Inflammatory macrophage (primary cell): ENCODE measurements at regions not wholly inside any gene's neighbourhood (a gene's known extent, or its start where the extent isn't known, plus 50 kb on each side); places are given as distances from the start of the nearest gene placed in this dataset.
"Not testable (repeated sequence)": the region's sequence is repeated elsewhere in the genome, so short reads cannot be mapped to it uniquely, and the experiment has no call there.

Experiments
- DNase-seq, 2 donors: peaks; one replicate each; pipeline ENCODE4 v3.0.0-alpha.2; 2020 to 2022

DNA sequence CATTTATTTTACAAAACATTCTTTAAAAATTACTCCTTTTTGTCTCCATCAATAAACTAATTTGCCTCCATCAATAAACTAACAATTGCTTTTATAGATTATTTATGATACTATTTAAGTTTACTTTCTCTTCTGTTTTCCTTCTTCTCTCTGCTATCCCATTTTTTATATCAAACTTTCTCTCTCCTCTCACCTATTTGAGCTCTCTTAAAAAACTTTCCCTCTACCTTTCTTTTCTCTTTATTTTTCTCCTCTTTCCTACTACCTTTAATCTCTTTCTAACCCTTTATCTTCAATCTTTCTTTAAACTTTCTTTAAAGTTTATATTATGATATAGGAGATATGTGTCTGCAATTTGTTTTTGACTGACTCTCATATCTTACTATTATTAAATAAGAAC, 566.4 kb downstream of the DACH1 start:
- no peak for DNase-seq

DNA sequence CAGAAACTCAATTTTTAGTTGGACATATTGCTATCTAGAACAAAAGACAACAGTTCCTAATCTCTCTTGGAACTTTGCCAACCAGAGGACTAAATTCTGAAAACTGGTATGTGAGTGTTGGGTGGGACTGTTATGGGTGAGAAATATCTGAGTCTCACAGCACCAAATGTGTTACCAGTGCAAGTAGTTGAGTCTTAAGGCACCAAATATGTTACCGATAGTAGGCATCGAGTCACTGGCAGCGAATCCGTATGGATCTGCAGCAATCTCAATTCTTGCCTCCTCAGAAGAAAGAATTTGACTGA, 575.2 kb downstream of the DACH1 start:
- no peak for DNase-seq

DNA sequence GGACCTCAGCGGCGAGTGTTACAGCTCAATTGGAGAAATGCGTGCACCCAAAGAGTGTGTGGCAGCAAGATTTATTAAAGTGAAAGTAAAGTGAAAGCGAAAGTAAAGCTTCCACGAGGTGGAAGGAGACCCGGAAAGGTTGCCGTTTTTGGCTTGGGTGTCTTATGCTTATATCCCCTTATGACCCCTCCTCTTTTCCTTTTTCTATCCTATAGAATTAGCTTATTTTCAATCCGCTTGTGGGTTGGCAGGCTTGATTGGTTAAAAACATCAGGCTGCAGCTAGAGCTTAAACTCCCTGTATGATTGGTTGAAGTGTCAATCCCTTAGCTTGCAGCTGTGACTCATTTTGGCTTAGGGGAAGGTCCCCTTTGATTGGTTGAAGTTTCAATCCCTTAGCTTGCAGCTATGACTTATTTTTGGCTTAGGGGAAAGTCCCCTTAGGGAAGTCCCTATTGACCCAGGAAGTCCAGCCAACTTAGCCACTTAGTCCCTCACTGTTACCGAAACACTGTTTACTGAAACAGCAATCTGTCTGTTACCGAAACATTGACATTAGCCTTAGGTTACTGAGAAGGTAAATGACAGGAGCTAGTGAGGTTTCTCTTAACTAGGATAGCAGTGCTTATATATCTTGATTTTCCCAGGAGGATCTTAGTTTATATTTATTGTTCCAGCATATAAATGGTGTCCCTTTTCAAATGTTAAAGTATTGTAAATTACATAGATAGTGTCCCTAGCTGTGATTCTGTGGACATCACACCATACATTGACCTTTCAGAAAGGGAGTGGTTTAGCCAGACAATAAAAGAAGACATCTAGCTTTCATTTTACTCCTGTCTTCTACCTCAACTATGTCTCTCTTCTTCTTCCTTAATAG, 575.8 kb downstream of the DACH1 start:
- peak; percentile 90 to 92 for DNase-seq

DNA sequence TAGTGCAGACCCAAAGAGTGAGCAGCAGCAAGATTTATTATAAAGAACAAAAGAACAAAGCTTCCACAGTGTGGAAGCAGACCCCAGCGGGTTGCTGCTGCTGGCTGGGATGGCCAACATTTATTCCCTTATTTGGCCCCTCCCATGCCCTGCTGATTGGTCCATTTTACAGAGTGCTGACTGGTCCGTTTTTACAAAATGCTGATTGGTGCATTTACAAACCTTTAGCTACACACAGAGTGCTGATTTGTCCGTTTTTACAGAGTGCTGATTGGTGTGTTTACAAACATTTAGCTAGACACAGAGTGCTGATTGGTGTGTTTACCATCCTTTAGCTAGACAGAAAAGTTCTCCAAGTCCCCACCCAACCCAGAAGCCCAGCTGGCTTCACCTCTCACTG, 577.0 kb downstream of the DACH1 start:
- not testable (repeated sequence) for DNase-seq

DNA sequence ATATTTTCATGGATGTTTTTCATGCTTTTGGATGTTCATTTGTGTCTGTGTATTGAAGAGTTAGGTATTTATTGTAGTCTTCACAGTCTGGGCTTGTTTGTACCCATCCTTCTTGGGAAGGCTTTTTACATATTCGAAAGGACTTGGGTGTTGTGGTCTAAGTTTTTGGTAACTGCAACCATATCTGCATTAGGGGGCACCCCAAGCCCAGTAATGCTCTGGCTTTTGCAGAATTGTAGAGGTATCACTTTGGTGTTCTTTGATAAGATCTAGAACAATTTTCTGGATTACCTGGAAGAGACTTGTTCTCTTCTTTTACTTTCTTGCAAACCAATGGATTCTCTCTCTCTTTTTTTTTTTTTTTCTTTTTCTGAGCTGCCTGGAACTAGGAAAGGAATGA, 581.3 kb downstream of the DACH1 start:
- no peak for DNase-seq

DNA sequence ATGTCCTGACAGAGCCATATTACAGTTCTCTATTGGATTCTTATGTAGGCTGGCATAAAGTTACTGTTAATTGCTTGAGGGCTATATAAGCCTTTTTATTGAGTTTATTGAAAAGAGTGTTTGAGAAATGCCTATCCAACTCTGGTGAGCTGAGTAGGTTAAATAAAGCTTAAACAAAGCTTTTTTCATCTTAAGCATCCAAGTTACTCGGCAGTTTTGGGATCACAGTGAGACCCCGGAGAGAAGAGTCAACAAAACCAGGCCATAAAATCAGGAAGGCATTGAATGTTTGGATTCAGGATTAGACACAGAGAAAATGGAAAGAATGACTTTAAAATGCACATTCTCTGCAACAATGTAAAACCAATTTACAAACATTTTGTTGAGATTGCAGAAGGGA, 588.5 kb downstream of the DACH1 start:
- DNase-seq = no peak

DNA sequence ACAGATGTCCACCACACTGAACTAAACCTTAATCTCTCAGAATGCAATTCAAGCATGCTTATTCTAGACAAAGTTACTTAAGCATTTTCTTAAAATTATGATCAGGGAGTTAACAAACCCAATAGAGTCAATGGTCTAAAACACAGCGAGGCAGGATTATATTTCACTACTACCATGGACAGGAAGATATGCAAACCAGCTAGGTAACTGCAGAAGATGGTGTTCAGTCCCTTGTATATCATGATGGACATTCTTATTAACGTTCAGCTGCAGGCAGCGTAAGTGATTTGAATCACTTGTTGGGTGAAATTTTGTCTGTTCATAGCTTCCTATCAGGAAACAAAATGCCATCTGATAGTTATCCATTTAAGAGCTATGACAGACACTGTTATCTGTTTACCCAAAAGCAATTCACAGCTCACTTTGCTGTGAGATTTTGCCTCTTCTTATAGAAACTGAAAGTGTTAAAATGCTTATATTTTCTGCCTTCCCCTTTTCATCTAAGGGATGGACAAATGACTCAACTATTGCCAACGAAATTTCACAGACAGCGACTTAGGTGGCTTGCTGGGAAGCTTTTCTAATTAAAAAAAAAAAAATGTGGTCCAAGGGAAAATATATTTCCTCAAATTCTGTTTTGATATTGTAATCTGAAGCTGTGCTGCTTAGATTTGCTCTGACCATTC, 591.9 kb downstream of the DACH1 start:
- peak; percentile 39 to 43 for DNase-seq

DNA sequence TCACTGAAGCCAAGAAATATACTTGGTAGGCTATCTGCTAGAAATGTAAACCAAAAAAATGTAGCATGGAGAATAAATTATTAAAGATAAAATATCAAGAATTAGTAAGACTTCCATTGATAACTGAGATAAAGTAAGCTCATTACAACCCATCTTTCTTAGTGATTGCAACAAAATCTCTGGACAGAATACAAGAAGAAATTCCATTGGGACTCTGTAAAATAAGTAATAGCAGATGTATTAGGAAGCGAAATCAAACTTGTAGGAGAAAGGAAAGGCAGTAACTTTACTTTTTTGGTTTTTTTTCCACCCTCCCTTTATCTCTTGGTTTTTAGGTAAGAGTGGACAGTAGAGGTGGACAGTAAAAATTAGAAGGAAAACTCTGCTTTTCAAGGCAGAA, 605.7 kb downstream of the DACH1 start:
- no peak for DNase-seq

DNA sequence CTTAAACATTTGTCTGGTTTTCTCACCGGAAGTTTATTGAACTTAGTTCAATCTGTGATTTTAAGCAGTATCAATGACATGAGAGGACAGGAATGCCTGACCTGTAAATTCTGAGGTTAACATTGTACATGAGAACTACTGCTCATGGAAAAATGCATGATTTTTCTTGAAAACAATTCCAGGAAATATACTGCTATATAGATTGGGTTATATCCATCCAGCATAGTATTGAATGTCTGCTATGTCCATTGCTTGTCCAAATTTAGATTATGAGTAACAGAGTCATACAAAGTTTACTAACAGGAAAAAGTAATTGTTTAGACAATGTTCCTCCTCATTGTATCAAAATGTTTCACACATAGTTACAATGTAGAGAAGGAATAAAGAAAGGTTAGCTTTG, 606.8 kb downstream of the DACH1 start:
- DNase-seq = no peak

DNA sequence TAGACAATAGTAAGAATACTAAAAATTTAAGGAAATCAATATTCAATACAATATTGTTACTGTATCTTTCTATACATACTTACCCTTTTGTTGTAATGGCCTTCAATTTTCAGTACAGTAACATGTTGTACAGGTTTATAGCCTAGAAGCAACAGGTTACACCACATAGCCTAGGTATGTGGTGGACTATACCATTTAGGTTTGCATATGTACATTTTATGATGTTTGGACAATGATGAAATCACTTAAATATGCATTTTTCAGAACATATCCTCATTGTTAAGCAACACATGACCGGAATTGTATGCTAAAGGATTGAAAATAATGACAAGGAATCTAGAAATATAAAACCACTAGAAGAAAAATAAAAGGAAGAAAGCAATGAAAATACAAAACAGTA, 611.4 kb downstream of the DACH1 start:
- DNase-seq = no peak

DNA sequence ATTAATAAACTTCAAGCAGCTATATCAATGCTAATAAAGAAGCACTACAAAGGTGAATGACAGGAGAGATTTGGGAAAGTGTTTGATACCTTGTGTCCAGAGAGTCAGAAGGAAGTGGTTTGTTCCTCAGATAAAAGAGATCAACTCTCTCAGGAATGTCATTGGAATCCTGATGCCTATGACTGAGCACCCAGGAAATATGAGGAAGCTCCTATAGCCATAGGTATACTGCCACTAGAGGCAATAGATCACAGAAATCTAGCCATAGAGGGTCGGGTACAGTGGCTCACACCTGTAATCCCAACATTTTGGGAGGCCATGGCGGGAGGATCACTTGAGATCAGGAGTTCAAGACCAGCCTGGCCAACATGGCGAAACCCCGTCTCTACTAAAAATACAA, 612.6 kb downstream of the DACH1 start:
- no peak for DNase-seq

DNA sequence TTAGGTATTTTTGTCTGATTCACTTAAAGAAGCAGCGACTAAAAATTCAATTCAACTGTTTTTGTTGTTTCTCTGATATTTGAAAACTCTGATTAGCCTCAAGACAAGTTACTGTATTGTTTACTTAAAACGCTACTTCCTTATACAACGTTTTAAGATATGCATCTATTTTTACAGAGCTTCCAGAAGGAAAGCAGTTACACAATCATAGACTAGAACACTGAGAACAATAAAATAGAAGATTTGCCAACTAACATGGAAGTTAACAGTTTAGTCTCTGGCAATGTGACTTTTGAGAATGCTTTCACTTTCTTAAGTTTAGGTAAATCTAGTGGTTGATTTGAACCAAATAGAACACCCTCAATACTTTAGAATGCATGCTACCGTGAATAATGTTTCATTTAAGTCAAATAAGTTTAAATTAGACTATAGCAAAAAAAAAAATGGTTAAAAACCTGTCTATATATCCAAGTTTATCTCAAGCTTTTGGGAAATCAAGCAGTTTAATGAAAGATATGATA, 614.8 kb downstream of the DACH1 start:
- peak in 1 of 2 donors; percentile 61 for DNase-seq

DNA sequence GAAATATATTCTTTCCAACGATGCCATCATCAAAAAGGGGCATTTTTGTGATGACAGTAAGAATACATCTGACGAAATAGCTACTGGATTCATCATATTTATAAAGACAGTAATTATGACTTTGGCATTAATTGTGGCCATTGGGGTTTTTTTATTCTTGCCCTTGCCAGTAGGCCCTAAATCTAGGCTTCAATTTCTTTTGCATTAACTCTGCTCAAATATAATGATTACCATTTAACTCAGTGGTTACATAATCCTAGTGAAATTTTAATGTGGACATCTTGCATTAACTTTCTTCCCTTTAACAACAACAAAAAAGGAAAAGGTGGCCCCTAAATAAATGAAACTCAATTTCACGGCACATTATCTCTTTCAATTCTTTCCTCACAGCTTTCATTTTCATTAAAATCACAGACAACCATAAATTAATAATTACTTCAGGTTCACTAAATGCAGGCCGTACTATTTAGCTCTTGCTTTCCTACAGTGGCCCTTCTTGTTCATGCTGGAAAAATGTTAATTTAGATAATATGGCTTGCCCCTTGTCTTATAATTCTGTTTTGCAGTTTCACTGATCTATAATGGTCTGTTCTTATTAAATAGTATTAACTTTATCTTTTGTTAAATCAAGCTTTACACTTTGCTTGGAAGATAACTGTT, 615.6 kb downstream of the DACH1 start:
- no peak for DNase-seq

DNA sequence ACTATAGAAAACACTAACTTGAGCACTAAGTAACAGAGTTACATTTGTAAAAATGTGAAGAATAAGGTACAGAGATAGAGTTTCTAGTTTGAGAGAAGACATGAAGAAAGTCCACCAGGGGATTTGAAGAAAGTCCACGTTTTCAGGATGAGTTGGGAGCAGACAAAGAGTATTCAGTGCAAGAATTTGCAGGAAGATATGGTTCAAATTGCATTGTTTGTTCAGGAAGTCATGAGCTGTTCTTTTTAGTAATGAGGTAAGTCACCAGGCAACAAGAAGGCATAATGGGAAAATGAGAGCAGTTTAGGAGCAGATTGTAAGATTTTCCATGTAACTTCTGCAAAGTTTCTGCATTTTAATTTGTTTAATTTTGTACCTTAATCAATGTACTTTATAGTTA, 618.0 kb downstream of the DACH1 start:
- no peak for DNase-seq

DNA sequence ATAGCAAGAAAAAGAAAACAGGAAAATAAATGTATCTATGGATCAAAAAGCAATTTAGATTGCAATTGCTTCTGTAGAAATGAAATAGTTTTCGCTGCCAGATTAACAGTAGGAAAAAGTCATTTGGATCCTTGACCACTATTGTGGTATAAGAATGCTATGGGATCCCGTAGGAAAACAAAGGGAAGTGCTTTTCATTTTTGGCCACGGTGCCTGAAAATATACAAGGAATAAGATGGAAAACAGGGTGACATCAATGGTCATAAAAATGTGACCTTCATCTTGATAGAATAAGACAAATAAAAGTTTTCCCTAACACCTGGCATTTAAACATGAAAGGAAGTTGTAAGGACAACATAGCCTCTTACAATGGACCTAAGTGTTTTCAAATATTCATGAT, 622.8 kb downstream of the DACH1 start:
- no peak for DNase-seq

DNA sequence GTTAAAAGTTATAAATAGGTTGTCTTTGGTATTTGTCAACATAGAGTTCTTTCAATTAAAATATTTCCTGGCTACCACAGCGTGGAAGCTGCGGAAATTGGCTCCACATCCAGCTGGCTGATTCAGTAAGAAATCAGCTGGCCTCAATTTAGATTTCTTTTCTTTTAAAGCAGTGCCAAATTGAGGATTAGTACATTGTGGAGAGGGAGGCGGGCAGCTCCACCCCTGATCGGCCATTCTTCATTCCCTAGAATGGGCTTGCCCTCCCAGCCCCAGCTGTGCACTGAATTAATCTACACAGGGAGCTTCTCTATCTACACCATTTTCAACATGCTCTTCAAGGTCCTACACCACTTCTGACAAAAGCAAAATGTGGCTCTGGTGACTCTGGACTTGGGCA, 624.8 kb downstream of the DACH1 start:
- DNase-seq = no peak

DNA sequence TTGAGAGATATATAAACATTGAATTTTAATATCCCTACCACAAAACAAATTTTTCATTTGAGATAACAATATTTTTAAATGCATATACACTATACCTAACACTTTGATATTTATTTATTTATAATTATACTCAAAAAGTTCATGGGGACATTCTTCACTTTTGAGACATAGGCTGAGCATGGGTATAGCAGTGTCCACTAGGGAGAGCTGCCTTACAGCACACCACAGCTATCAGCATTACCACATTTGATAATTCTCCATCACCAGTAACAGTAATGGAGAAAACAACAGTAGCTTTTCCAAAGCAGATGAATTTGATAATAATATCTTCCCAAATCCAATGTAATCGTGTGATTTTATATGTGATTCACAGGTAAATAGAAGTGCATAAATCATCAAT, 626.1 kb downstream of the DACH1 start:
- peak in 1 of 2 donors; percentile 2 for DNase-seq

DNA sequence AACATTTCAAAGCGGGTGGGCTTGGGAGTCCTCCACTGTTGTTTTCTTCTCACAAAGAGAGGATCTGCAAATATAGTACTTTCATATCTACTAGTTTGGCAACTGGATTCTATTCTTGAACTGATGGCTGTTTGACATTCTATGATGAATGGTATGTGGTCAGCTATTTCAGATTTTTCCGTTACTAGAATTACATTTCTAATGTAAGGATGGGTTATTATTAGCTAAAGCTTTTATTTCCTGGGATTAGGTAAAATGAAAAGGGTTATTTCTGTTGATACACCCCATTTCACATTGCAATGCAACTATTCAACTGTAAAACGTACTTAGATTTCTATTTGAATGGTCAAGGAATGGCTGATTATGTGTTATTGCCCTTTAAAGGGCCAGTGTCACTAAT, 629.7 kb downstream of the DACH1 start:
- no peak for DNase-seq

DNA sequence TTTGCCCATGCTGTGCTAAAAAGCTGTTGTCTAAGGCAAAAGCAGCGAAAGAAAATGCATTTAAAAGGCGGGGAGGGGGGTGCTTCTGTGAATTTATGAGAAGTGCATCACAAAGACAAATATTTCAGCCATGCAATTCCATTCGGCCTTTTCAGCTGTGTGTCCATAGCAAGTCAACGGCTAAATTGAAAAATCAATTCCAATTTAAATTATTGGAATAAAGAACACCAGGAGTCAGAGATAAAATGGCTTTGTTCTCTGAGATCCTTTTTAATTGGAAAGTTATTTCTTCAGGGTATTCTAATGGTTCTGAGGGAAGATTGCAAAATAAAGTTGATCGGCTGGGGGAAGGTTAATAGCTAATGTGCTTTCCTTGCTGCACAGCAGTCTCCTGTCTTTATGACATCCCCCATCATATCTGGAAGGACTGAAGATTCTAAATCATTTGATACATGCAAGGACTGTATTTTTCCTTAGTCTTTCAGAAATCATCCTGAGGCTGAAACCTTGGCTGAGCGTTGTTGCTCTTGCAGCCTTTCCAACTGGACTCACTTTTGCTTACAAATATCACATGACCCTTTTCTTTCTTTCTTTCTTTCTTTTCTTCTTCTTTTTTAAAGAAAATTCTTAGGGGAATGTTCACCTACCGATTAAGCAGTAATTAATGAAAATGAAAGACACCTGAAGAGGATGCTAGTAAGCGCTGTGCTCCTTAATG, 647.1 kb downstream of the DACH1 start:
- no peak for DNase-seq

DNA sequence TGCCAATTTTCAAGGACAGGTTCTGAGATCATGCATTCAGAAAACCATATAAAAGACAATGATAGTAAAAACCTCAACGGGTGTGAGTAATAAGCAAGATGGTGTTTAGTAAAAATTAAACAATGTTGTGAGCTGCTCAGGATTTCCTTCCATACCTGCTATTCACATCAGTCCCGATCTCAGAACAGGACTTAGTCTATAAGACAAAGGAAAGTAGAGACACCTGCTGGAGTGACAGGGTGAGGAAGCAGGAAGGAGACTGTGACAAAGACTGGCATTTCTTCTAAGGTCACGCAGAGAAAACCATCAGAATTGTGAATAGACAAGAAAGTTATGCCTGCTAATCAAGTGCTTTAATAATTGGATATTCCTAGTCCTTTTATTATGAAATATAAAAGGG, 648.0 kb downstream of the DACH1 start:
- DNase-seq = no peak

DNA sequence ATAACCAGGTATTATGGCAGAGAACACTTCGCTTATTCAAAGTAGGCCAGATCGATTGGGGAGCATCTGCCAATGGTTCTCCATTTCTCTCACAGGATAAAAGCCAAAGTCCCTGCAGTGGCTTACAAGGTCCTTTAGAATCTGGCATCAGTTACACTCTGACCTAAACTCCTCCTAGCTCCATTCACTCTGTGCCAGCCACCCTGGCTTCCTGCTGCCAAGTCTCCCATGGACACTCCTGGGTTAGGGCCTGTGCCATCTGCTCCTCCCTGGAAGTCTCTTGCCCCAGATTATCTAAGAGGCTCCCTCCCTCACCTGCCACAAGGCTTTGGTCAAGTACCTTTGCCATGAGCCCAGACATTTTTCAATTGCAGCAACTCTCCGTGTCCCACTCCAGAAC, 649.2 kb downstream of the DACH1 start:
- DNase-seq = no peak

DNA sequence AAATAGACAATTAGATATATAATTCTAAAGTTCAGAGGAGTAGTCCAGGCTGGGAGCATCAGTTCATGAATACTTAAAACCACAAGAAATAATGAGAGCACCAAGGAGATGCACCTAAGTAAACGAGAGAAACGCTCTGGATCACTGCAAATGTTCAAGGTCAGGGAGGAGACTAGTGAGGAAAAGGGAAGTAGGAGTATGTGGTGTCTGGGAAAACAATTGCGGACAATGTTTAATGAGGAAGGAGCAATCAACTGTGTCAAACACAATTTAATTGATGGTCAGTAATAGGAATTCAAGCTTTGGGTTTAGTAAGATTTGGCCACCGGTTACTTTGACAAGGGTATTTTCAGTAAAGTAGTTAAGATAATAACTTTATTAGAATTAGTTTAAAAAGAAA, 652.2 kb downstream of the DACH1 start:
- no peak for DNase-seq

DNA sequence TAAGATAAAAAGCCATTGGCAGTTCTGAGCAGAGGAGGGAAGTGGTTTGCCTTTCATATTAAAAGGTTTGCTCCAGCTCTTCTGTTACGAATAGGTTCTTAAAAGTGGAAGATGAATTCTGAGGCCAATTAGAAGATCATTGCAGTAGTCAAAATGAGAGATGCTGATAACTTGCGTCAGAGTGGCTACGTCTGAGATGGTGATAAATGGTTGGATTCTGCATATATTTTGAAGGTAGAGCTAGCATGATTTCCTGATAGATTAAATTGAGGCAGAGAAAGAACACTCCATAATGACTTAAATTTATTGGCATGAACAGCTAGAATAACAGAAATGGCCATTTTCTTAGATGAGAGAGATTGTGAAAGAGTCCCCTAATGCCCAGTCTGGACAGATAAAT, 652.6 kb downstream of the DACH1 start:
- DNase-seq = no peak
